ENCODE measurements at regions not wholly inside any gene's neighbourhood (a gene's known extent, or its start where the extent isn't known, plus 50 kb on each side); places are given as distances from the start of the nearest gene placed in this dataset.

DNA sequence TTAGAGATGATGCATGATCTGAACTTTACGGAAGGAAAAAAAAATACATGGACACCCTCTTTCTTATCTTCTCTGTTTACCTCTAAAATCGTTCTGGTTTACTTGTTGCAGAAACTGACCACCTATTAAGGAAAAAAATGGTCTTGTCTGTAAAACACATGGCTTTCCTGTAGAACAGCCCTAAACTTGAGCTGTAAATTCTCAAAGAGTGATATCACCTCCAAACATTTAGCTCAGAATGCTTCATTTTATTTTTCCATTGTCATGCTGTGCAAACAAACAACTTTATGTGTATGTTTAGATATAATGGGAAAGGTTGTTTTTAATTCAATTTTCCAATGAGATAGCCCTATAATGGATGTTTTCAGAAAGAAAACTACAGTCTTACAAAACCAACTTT, 237.4 kb upstream of the NR2F2 start:
- no peak for DNase-seq (ENCODE audit: low read depth in 3 of 3, low spot score in 1 of 3)

DNA sequence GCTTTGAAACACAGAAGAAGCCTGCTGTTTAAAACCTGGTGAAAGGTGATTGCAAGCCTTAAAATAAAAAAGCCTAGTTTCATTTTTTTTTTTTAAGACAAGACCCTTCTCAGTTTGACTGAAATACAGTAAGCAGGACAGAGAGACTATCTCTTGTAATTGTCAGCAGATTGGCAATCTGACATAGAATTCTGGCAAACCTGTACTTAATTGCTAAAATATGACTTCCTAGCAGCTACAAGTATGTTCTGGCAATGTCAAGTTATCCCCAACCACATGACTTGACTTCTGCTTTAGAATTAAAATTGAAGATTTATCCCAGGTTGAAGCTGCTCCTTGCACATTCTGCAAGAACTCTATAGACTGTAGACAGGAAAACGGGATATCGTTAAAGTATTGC, 232.8 kb upstream of the NR2F2 start:
- no peak for DNase-seq (ENCODE audit: low read depth in 3 of 3, low spot score in 1 of 3)

DNA sequence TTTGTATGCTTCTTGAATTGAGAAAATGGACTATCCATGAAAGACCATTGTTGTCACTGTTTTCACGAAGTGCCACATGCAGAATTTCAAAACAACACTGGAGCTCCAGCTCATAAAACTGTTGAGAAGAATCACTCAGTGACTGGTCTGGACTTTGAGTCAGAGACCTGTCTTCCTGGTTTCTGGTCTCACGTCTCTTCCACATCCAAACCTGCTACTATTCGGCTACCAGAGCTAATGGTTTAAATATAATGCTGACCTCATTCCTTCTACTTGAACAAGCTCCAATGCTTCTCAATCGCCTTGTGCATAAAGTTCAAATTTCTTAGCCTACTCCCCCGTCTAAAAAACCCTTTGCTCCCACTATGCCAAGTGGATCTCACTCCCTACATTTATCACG, 227.9 kb upstream of the NR2F2 start:
- no peak for DNase-seq (ENCODE audit: low read depth in 3 of 3, low spot score in 1 of 3)

DNA sequence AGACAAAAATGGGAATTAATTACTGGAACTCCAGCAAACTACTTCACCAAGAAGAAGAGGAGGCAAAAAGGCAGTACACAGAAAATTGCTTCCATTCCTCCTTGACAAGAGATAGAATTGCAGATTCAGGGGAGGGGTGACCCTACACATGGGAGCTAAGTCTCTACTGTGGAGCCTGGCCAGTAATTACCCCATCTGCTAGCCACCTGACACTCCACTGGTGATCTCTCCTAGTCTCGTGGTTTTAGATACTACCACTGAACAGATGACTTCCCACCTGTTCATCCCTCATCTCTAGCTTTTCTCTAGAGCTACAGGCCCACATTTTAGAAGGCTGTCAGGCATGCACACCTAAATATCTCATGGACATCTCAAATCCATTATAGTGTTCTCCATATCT, 224.3 kb upstream of the NR2F2 start:
- no peak for DNase-seq (ENCODE audit: low read depth in 3 of 3, low spot score in 1 of 3)

DNA sequence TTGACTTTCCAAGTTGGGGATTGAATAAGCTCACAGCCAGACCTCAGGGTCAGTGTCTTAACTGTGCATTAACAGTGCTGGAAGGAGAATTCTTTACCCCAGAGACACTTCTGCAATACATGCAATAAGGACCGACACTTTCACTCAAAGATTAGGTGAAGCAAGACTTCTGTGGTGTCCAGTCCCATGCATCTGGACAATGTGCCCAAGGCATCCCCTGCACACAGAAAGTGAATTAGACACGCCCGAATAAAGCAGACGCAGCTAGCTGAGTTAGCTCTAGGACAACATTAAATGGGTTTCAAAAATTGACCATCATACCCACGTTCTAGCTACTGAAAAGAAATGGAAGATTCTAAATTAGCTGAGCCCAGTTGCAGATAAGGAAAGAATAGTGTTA, 223.9 kb upstream of the NR2F2 start:
- no peak for DNase-seq (ENCODE audit: low read depth in 3 of 3, low spot score in 1 of 3)

DNA sequence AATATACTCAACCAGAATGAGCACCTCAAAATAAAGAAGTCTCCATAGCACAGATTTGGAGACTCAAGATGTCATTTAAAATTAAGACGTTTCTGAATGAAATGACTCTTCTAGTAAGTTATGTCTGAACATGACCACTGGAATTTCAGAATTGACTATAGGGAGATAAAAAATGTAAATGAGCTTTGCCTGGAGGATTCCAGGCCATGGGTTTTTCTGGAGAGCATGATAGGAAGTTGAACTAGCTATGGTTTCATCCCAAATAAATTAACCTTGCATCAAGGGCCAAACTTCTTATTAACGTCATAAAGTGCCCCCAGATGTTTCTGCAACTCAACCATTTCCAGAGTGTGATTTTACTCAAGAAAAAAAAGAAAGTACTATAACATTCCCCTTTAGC, 222.6 kb upstream of the NR2F2 start:
- no peak for DNase-seq (ENCODE audit: low read depth in 3 of 3, low spot score in 1 of 3)

DNA sequence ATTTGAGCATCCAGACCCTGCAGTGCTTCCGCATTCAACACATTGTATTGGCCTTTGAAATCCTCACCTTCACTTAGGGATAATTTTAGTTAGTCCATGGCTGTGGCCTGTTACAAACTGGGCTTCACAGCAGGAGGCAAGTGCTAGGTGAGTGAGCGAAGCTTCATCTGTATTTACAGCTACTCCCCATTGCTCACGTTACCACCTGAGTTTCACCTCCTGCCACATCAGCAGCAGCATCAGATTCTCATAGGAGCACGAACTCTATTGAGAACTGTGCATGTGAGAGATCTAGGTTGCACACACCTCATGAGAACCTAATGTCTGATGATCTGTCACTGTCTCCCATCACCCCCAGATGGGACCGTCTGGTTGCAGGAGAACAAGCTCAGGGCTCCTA, 222.1 kb upstream of the NR2F2 start:
- no peak for DNase-seq (ENCODE audit: low read depth in 3 of 3, low spot score in 1 of 3)

DNA sequence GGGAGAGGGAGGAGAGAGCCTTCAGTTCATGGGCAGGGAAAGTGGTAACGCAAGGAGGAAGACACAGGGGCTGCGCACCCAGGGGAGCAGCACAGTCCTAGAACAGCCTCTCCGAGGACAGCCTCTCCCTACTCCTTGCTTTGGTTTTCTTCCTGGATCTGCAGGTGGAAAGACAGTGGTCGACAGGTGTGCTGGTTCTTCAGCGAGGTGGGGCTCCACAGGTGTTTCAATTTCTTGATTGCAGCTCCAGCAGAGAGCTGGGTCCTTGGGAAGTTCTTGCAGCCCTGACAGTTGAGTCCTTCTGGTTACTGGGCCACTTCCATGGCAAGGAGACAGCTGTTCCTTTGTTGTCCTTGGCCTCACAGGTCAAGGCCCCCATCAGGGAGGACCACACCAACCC, 220.7 kb upstream of the NR2F2 start:
- DNase-seq (ENCODE audit: low read depth in 3 of 3, low spot score in 1 of 3) = no peak

DNA sequence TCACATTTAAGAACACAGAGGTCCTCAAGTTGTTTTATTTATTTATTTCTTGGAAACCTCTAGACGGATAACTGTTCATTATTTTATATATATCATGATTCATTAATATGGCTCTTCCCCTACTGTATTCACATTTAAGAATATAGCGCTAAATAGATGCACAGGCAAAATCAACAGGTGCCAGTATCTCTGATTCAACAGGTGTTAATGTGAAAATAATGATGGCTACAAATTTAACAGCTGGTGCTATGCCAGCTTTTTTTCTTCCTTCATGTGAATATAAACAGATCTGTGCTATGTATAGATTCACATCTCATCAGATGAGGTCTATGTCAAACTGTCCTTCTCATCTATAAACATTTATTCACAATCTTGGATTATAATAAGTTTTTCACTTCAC, 218.5 kb upstream of the NR2F2 start:
- DNase-seq (ENCODE audit: low read depth in 3 of 3, low spot score in 1 of 3) = no peak

DNA sequence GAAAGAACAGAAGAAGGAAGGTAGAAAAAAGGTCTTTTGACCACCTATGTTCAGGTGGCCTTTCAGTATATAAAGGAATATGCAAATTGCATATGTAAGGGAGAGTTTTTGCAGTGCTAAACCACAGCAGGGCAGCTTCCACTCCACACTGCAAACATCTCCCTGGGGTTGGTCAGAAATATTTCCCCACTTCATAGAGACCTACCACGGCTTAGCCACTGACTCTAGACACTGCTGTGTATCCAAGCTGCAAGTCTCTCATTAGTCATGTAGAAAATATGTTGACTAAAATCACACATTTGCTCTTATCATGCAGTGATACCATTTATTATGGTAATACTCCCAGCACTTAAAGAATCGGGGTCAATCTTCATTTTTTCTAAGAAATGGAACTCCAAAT, 214.9 kb upstream of the NR2F2 start:
- no peak for DNase-seq (ENCODE audit: low read depth in 3 of 3, low spot score in 1 of 3)

DNA sequence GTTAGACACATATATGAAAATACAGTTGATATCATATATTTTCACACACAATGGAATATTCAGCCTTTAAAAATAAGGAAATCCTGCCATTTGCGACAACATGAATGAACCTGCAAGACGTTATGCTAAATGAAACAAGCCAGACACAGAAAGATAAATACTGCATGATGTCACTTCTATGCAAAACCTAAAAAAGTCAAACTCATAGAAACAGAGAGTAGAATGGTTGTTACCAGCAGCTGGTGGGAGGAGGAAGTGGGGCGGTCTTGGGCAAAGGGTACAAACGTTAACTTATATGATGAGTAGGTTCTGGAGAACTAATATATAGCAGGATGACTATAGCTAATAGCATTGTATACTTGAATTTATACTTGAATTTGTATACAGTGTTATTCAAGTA, 213.2 kb upstream of the NR2F2 start:
- DNase-seq (ENCODE audit: low read depth in 3 of 3, low spot score in 1 of 3) = no peak

DNA sequence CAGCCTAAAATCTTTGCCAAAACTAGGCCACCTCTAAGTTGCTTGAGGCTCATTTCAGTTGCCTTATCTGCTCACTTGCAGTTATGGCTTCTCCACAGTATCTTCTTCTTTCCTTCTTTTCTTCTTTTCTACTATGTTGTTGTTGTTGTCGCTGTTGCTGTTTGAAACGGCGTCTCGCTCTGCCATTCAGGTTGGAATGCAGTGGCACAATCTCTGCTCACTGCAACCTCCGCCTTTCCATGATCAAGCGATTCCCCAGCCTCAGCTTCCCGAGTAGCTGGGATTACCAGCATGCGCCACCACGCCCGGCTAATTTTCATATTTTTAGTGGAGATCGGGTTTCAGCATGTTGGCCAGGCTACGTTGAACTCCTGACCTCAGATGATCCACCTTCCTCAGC, 210.8 kb upstream of the NR2F2 start:
- no peak for DNase-seq (ENCODE audit: low read depth in 3 of 3, low spot score in 1 of 3)

DNA sequence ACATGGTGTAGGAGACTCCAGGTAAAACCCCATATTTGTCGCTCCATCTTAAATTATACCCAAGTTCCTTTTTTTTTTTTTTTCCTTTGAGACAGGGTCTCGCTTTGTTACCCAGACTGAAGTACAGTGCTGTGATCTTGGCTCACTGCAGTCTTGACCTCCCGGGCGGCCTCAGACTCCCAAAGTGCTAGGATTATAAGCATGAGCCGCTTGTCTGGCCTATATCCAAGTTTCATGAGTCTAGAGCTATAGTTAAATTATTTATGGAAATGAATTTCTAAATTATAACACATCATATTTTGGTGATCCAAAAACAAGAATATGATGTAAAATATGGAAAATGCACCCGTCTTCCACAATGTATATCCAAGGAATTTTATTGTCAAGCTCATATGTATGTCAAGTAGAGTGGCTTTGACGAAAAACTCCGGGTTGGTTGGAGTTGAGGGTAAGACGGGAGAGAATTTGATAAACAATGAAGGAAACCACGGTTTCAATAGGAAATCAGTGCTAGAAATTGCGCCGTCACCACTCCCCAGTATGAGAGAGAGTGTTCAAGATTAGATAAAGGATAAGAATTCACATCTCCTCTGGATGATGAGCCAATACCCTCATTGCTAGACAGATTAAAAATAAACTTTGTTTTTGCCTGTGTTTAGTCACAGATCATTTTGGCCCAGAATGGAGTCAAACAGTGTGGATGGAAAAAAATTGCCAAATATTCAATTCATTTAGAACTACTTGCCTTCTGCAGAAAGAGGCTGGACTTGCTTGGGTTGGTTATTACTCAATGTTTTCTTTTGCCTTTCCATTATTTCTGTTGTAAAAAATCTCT, 209.2 kb upstream of the NR2F2 start:
- no peak for DNase-seq (ENCODE audit: low read depth in 3 of 3, low spot score in 1 of 3)

DNA sequence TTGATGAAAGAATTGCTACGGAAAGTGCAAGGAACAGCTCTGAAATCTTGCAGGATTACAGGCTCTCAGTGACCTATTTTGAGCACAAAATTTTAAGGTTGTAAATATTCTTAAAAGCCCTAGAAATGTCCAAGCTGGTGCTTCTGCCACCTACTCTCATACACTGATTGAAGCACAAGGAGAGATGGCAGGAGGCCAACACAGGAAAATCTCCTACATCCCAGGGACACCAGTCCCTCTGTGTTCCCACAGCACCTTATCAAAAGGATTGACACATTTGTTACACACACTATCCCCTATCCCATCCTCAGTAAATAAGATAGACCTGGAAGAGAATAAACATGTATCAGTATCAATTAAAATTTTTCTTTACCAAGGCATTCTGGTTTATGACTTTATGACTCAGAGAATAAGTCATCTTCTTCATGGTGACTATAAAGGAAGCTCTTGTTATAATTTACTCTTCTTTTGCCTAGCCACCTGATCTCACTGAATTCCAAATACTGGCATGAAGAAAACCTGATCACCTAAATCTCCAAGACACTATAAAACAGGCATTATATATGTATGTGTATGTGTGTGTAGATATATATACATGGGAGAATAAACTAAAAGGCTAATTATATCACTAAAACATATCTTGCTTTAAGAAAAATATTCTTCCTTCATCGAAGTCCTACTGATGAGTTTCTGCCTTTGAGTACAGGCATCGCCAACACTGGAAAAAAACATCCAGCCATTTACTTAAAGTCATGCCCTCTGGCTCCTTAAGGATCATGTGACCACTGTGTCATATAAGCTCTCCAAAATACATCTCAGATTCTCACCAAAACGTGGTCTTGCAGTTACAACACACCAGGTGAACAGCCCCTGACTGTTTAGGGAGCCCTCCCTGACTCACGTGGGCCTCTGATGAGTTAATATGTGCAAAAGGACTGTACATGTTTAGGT, 208.1 kb upstream of the NR2F2 start:
- DNase-seq (ENCODE audit: low read depth in 3 of 3, low spot score in 1 of 3) = no peak

DNA sequence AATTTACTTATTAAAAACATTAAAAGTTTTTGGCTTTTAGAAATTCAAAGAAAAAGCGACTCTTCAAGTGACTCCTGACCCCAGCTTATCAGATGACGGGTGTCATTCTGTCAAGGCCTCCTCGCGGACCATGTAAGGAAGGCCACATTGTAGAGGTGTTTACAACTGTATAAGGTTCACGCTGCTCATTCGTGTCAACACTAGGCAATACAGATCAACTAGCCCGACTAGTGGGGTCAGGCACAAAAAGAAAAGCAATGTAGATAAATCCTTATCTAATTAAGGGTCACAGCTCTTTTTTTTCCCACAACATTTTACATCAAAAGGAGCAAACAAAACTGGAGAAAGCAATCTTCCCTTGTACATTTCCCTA, 207.5 kb upstream of the NR2F2 start:
- no peak for DNase-seq (ENCODE audit: low read depth in 3 of 3, low spot score in 1 of 3)

DNA sequence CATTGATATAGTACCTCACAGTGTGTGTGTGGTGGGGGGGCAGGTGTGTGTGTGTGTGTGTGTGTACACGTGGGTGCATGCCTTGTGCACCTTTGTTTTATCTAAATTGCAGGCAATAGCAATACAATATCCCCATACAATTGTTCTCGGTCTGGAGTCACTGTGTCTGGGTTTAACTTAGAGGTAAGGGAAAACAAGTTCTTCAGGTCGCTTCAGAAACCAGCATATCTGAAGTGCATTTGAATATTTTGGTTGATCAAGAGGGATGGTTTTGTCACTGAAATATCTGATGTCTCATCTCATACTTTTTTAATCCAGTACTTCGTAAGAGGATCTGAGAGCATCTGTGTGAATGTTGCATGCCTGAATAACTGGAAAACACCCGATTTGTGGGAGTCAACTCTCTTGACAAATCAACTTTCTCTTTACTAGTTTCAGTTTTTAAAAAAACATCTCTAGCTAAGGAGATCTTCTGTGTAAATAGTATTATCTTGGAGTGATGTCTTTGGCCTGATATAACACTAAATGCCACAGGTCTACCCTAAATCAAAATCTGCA, 206.8 kb upstream of the NR2F2 start:
- no peak for DNase-seq (ENCODE audit: low read depth in 3 of 3, low spot score in 1 of 3)

DNA sequence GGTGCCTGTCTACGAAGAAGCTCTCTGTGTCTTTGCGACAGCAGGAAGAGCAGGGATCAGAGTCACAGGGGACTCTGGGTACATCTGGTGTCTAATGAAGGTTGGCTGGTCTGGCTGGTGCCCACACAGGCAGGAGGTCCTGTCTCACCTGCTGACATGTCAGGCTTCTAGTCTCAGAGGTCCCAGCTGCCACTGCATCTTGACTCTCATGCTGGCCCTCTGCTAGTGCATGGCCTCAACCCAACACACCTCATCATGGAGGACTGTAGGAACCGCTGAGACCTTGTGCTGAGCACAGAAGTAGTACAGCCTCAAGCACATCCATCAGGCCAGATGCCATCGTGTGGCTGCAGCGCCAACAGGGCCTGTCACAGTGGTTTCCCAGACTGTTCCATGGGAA, 206.1 kb upstream of the NR2F2 start:
- DNase-seq (ENCODE audit: low read depth in 3 of 3, low spot score in 1 of 3) = no peak

DNA sequence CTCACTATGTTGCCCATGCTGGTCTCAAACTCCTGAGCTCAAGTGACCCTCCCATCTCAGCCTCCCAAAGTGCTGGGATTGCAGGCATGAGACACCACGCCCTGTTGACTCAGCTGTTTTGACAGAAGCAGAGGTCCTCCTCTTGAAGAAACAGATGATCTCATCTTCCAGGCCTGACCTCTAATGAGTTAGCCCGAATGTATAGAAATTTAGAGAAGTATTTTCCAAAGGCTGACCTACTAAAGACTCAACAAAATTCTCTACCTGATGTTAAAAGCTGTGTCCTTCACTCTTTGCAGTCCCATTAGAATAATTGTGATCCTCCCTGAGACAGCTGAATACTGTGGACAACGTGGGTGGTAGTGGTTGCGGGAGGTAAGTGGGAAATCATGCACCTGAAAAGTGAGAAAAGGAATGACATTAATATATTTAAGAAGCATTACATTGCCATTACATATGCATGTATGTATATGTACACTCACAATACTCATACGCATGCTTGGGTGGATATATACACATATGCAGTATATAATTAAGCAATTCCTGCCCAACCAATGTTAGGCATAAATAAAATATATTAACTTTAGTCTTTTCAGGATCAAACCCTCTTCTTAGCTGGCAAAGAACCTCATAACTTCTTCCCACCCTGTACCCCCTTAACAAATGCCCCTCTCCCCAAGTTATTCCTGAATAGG, 204.6 kb upstream of the NR2F2 start:
- no peak for DNase-seq (ENCODE audit: low read depth in 3 of 3, low spot score in 1 of 3)

DNA sequence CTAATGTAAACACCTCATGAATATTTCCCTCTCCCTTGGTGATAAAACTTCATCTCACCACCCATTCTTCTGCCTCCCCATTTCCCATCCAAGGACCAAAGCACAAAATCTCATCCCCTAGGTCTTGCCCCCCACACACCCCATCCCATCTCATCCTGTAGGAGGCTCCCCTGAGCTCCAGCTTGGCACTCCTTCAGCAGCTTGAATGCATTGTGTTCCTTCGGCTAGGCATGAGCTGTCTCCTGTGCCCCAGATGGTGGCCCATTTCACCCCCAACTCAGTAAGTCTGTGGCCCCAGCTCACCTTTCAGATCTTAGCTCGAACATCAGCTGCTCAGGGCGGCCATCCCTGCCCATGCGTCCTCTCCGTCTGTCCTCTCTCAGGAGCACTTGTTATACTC, 203.6 kb upstream of the NR2F2 start:
- DNase-seq (ENCODE audit: low read depth in 3 of 3, low spot score in 1 of 3) = no peak

DNA sequence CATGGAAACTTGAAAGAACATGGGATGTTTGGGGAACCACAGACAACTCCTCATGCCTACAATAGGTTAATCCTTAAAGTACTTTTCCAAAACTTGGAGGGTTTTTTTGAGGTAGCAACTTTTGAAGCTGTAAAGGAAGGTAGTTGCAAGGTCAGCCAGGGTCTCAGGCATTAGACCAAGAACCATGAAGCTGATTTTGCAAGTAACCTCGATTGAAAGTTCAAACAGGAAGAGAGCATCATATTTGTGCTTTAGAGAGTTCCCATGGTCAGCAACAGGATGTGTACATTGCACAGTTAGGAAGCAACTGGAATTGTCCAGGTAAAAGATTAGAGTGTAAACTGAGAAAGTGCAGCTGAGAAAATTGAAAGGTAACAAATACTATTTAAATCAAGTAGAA, 199.8 kb upstream of the NR2F2 start:
- DNase-seq (ENCODE audit: low read depth in 3 of 3, low spot score in 1 of 3) = no peak

DNA sequence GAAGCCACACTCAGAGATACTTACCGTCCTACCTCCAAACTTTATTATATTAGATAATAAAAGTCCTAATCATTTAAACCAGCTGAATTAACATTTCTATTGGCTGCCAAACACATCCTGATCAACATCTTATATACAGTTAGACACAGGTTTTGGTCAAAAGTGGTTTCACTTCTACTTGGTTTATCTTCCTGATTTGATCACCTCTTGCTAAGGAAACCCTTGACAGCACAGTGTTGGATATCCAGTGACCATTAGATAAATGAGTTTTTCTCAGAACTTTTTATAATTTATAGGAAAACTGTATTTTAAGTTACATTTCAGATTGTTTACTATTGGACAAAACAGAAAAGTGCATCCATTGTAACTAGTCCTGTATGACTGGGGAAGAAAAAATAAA, 198.4 kb upstream of the NR2F2 start:
- DNase-seq (ENCODE audit: low read depth in 3 of 3, low spot score in 1 of 3) = no peak

All from stimulated activated CD4-positive, alpha-beta T cell treated with anti-CD3 and anti-CD28 coated beads, TNF-alpha, amount 100 ng/mL, for 1 hour (primary cell).